NCI-H187 (cell line): ENCODE measurements at regions not wholly inside any gene's neighbourhood (a gene's known extent, or its start where the extent isn't known, plus 50 kb on each side); places are given as distances from the start of the nearest gene placed in this dataset.
"Not testable (repeated sequence)": the region's sequence is repeated elsewhere in the genome, so short reads cannot be mapped to it uniquely, and the experiment has no call there.

ENCODE experiments used
- DNase-seq, 2 experiments: peaks; one replicate each; lab custom pipeline; 2025; lab: John Stamatoyannopoulos, UW

- not testable (repeated sequence) for DNase-seq
Observed at GRCh38 chr7:67916111-67916510, 919.5 kb downstream of the TYW1 start.

- DNase-seq, result no peak
Observed at GRCh38 chr7:67916571-67917436, 920.2 kb downstream of the TYW1 start.

- DNase-seq, result no peak
Observed at GRCh38 chr7:67917437-67917755, 920.8 kb downstream of the TYW1 start.

DNA sequence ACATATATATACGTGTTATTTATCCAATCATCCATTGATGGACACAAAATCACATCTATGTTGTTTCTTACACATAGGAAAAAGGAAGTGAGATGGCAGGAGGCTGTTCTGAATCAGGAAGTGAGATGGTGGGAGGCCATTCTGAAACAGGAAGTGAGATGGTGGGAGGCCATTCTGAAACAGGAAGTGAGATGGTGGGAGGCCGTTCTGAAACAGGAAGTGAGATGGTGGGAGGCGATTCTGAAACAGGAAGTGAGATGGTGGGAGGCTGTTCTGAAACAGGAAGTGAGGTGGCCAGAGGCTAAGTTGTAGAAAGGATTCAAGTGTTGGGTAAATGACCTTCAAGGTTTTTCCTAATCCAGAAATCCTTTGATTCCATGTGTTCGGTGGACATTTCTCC is 921.5 kb downstream of the TYW1 start:
- no peak for DNase-seq

DNA sequence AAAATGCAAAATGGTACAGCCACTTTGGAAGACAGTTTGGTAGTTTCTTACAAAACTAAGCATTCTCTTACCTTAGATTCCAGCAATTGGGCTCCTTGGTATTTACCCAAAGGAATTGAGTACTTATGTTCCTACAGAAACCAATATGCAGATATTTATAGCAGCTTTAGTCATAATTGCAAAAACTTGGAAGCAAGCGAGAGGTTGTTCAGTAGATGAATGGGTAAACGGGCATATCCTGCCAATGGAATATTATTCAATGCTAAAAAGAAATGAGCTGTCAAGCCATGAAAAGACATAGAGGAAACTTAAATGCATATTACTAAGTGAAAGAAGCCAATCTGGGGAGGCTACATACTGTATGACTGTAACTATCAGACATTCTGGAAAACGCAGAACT is 926.7 kb downstream of the TYW1 start:
- no peak for DNase-seq

DNA sequence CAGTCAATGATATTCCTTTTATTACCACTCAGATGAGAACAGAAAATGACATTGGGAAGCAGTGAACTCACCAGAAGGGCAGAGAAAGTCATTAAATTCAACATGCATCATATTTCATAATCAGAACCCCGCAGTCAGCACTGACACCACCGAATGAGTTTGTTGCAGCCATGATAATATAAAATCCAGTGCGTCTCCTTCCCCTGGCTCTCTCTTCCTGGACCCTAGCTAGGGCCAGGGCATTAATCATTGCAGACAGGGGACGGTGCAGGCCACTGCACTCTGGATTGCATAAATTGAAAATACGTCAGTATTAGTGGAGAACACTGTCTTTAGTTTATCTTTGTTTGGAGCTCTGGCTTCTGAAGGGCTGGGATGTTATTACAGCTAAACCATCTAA is 931.5 kb downstream of the TYW1 start:
- no peak for DNase-seq

DNA sequence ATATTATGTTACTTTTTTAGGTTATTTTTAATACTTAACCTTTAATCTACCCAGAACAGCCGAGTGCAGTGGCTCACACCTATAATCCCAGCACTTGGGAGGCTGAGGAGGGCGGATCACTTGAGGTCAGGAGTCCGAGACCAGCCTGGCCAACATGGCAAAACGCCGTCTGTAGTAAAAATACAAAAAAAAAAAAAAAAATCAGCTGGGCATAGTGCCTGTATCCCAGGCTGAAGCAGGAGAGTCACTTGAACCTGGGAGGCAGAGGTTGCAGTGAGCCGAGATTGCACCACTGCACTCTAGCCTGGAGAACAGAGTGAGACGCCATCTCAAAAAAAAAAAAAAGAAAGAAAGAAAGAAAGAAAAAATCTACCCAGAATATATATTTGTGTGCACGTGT is 939.8 kb downstream of the TYW1 start:
- DNase-seq, result not testable (repeated sequence)

- DNase-seq, result no peak
Observed at GRCh38 chr7:67940400-67940799, 943.8 kb downstream of the TYW1 start.

DNA sequence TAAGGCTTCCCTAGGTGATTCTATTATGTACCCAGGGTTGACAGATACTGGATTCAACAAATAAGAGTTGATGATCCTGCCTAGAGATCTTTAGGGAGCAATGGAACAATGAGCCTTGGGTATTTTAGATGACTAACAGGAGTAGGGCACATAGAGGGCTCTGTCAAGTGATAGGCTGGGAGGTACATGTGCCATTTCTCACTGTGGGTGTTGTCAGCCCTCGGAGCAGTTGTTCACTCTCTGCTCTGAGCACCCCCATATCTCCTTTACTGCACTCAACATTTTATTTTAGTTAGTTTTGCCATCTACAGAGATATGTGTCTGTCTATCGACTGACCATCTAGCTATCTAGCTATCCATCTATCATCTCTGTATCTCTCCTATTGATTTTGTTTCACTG is 950.6 kb downstream of the TYW1 start:
- DNase-seq, result no peak

DNA sequence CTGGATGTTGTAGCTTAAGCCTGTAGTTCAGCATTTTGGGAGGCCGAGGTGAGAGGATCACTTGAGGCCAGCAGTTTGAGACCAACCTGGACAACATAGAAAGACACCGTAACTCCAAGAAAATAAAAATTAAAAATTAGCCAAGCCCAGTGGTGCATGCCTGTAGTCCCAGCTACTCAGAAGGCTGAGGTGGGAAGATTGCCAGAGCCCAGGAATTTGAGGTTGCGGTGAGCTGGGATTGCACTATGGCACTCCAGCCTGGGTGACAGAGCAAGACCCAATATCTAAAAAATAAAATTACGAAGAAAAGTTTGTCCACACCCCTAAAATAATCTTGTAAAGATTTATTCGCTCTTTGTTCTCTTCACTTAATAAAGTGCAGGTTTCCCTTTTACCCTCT is 951.0 kb downstream of the TYW1 start:
- DNase-seq, result no peak

- DNase-seq, result no peak
Observed at GRCh38 chr7:67950321-67951083, 953.9 kb downstream of the TYW1 start.

DNA sequence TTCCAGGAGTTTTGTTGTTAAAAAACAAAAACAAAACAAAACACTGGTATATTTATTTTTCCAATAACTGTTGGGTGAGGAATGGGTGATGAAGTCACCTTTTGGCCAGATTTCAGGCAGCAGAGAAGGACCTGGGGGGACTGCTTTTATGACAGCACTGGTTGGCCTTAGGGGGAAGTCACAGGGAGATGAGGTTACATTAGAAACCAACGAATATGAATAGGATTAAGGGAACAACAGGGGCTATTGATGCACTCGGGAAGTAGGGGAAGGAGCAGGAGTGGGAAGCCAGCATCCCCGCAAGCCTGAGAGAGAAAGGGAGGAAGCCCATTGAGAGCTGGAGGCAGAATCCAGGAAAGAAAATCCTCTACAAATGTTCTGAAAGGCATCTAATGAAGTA is 958.4 kb downstream of the TYW1 start:
- no peak for DNase-seq

- DNase-seq, result no peak
Observed at GRCh38 chr7:67962863-67963262, 966.2 kb downstream of the TYW1 start.

DNA sequence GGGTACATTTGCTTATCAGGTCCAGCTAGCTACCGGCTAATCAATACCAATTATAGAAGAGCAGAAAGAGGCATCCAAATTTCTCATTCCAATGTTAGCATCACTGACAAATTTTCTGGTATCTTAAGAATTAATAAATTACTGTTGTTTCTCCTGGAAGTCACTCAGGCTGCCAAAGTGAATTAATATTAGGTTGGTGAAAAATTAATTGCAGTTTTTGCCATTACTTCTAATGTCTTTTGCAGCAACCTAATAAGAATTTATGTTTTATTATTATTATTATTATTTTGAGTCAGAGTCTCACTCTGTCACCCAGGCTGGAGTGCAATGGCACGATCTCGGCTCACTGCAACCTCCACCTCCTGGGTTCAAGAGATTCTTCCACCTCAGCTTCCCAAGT is 979.9 kb downstream of the TYW1 start:
- DNase-seq, result no peak

- DNase-seq, result no peak
Observed at GRCh38 chr7:67983486-67983885, 986.9 kb downstream of the TYW1 start.

GRCh38 chr7:67984326-67984725 is 987.7 kb downstream of the TYW1 start:
- DNase-seq, result no peak

- DNase-seq, result no peak
Observed at GRCh38 chr7:67989142-67989541, 992.5 kb downstream of the TYW1 start.

DNA sequence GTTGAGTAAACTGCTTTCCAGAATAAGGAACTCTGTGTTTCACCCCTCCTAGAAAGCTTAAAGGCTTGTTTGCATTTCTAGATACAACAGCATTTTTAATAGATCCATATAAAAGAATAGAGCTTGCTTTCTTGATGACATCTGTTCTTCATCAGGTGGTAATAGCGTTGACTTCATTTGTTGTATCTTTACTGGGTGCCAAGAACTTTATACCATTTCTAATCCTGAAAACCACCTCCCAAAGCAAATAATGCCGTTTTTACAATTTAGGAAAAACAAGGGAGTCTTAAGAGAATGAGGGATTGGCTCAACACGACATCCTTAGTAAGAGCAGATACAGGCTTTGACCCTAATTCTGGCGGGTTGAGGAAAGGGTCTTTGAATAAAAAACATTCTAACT is 993.4 kb downstream of the TYW1 start:
- no peak for DNase-seq

DNA sequence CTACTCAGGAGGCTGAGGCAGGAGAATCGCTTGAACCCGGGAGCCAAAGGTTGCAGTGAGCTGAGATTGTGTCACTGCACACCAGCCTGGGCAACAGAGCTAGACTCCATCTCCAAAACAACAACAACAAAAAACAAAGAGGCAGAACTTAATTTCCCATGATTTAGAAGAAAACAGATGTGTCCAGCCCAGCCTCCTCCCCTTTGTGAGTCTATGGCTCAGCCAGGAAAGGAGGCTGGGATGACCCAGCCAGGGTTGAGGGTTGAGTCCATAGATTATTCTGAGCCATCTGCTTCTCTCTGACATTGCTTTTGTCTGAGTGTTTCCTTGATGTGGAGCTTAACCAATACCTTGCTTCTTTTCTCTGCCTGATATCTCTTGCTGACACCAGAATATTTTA is 994.1 kb downstream of the TYW1 start:
- no peak for DNase-seq

DNA sequence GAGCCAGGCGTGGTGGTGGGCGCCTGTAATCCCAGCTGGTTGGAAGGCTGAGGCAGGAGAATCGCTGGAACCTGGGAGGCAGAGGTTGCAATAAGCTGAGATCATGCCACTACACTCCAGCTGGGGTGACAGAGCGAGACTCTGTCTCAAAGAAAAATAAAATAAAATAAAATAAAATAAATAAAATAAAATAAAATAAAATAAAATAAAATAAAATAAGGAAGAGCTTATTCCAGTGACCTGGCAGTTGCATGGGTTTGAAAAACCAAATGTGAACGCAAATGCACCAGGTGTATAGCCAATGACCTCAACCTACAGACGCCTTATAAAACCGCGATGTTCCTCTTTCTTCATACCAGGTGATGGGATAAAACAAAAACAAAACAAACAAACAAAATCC is 995.7 kb downstream of the TYW1 start:
- DNase-seq, result no peak

- DNase-seq, result no peak
Observed at GRCh38 chr7:68005992-68006391, 1009.4 kb downstream of the TYW1 start.

DNA sequence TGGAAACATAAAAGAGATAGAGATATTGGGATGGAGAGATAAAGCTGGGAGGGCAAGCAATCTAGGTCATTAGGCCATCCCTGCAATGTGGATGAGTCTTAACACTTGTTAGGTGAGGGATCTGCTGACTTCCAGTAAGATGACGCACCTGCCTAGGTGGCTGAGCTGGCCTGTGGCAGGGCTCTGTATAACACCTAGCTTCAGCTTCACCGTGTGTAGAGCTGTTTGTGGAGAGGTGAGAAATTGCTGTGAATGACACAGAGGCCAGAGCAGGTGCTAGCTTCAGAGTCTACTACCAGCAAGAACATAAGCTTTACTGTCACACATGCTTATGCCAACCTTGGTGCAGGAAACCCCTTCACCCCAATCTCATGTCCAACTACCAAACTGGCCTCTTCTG is 1010.0 kb downstream of the TYW1 start:
- no peak for DNase-seq

GRCh38 chr7:68009716-68010115 is 1013.1 kb downstream of the TYW1 start:
- no peak for DNase-seq
